MM.1S (cell line): ENCODE measurements at regions not wholly inside any gene's neighbourhood (a gene's known extent, or its start where the extent isn't known, plus 50 kb on each side); places are given as distances from the start of the nearest gene placed in this dataset.

Experiments used
- DNase-seq: peaks from one replicate; pipeline ENCODE4 v3.0.0-alpha.2; 2015
- H2AFZ ChIP-seq: fragments of 300-600 bp; sonication (generic); 2 replicates; pipeline ENCODE4 v1.6.0; 2016; ENCODE audit warnings: antibody characterized with exemption, low read length
- H3F3A ChIP-seq: fragments of 300-600 bp; sonication (generic); 2 replicates; pipeline ENCODE4 v1.6.1; 2016; ENCODE audit warnings: mild to moderate bottlenecking, antibody characterized with exemption, low read length, moderate library complexity, mixed read lengths; ENCODE audit not compliant: insufficient read depth
- H3K27ac ChIP-seq: fragments of 300-600 bp; sonication (generic); 2 replicates; pipeline ENCODE4 v1.5.1; 2016; ENCODE audit warnings: mild to moderate bottlenecking, low read length
- H3K27me3 ChIP-seq: fragments of 300-600 bp; sonication (generic); replicated peaks from 2 replicates; pipeline ENCODE4 v1.6.0; 2016; ENCODE audit warnings: low read length; ENCODE audit not compliant: insufficient read depth
- H3K36me3 ChIP-seq: fragments of 300-600 bp; sonication (generic); replicated peaks from 2 replicates; pipeline ENCODE4 v1.6.1; 2016; ENCODE audit warnings: mild to moderate bottlenecking, low read length, mixed read lengths; ENCODE audit not compliant: insufficient read depth
- H3K4me1 ChIP-seq: fragments of 300-600 bp; sonication (generic); 2 replicates; pipeline ENCODE4 v1.6.1; 2016; ENCODE audit warnings: low read length, mixed read lengths
- H3K4me2 ChIP-seq: fragments of 300-600 bp; sonication (generic); 2 replicates; pipeline ENCODE4 v1.6.0; 2016; ENCODE audit warnings: low read depth, low read length
- H3K4me3 ChIP-seq: fragments of 300-600 bp; sonication (generic); 2 replicates; pipeline ENCODE4 v1.5.1; 2016; ENCODE audit warnings: low read length, mixed read lengths
- H3K79me2 ChIP-seq: fragments of 300-600 bp; sonication (generic); 2 replicates; pipeline ENCODE4 v1.6.1; 2016; ENCODE audit warnings: mixed run types, low read length, mixed read lengths
- H3K9ac ChIP-seq: fragments of 300-600 bp; sonication (generic); 2 replicates; pipeline ENCODE4 v1.6.1; 2016; ENCODE audit warnings: low read length, mixed read lengths
- H3K9me2 ChIP-seq: fragments of 300-600 bp; sonication (generic); replicated peaks from 2 replicates; pipeline ENCODE4 v1.6.1; 2016; ENCODE audit warnings: mild to moderate bottlenecking, low read length, mixed read lengths; ENCODE audit not compliant: insufficient read depth
- H3K9me3 ChIP-seq: fragments of 300-600 bp; sonication (generic); replicated peaks from 2 replicates; pipeline ENCODE4 v1.6.1; 2016; ENCODE audit warnings: mild to moderate bottlenecking, low read length, mixed read lengths; ENCODE audit not compliant: insufficient read depth
- H4K20me1 ChIP-seq: fragments of 300-600 bp; sonication (generic); 2 replicates; pipeline ENCODE4 v1.6.1; 2016; ENCODE audit warnings: mild to moderate bottlenecking, low read length, moderate library complexity, mixed read lengths; ENCODE audit not compliant: insufficient read depth
- CTCF ChIP-seq: fragments of 300-600 bp; sonication (generic); IDR thresholded peaks from 2 replicates; pipeline ENCODE4 v1.5.1; 2016; ENCODE audit warnings: antibody characterized with exemption, low read length, mixed read lengths
- EZH2 ChIP-seq: fragments of 300-600 bp; sonication (generic); optimal IDR thresholded peaks from 2 replicates; pipeline ENCODE3; 2017; ENCODE audit warnings: low read depth, mild to moderate bottlenecking, antibody characterized with exemption, low read length, mixed read lengths
- EZH2phosphoT487 ChIP-seq: fragments of 300-600 bp; sonication (generic); IDR thresholded peaks from 2 replicates; pipeline ENCODE4 v1.6.1; 2018; ENCODE audit warnings: antibody characterized with exemption, low read length

- H3K27me3 ChIP-seq = no peaks in the 10 kb centered on the region
- H3K79me2 ChIP-seq = no peaks in the 10 kb centered on the region
- no peak overlapping the region for H3K9ac ChIP-seq
- H3K9me3 ChIP-seq = no peaks in the 10 kb centered on the region
- H3K9me2 ChIP-seq = no peaks in the 10 kb centered on the region
- H3K4me2 ChIP-seq = no peak overlapping the region
- H4K20me1 ChIP-seq = no peaks in the 10 kb centered on the region
- H3F3A ChIP-seq = no peaks in the 10 kb centered on the region
- H2AFZ ChIP-seq = no peak overlapping the region
- no peaks in the 10 kb centered on the region; the same call in 1 of the 2 replicates for H3K36me3 ChIP-seq
- DNase-seq = no peak
- TF ChIP-seq EZH2phosphoT487 (no peak), EZH2 (no peak), CTCF (no peak)
- no peaks in the 10 kb centered on the region for H3K4me1 ChIP-seq
- no peak overlapping the region for H3K4me3 ChIP-seq
- H3K27ac ChIP-seq = no peak overlapping the region
Observed at GRCh38 chr3:22326305-22326704, 575.3 kb upstream of the ZNF385D start.

DNA sequence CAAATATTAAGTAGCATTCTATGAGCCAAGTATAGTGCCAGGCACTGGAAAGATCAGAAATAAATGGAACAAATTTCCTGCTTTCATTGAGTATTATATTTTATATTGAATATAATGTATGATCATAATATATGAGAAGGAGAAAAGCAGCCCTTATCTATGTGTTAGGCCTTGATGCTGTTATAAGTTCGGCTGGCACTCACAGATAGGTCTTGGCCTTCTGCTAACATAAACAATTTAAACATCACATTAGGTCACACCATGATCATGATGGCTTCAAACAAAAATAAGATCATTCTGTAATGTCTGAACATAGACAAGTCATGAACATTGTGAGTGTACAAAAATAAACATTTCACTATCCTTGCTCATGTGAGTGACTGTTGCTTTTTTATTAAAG is 584.0 kb upstream of the ZNF385D start:
- H3K27ac ChIP-seq = no peak overlapping the region
- no peak overlapping the region for H3K4me2 ChIP-seq
- no peak for TF ChIP-seq EZH2
- TF ChIP-seq CTCF = no peak
- TF ChIP-seq EZH2phosphoT487 = no peak
- H3K9me2 ChIP-seq = no peaks in the 10 kb centered on the region
- DNase-seq = no peak
- no peak overlapping the region for H3K9ac ChIP-seq
- no peak overlapping the region for H3K4me3 ChIP-seq
- H3K36me3 ChIP-seq = no peaks in the 10 kb centered on the region
- H3K27me3 ChIP-seq = no peaks in the 10 kb centered on the region
- no peaks in the 10 kb centered on the region for H3F3A ChIP-seq
- H3K4me1 ChIP-seq = no peaks in the 10 kb centered on the region
- no peaks in the 10 kb centered on the region for H4K20me1 ChIP-seq
- H2AFZ ChIP-seq = no peak overlapping the region
- H3K9me3 ChIP-seq = no peaks in the 10 kb centered on the region
- H3K79me2 ChIP-seq = no peaks in the 10 kb centered on the region

- no peak overlapping the region for H3K4me3 ChIP-seq
- H3K9me2 ChIP-seq = no peaks in the 10 kb centered on the region
- H3K36me3 ChIP-seq = no peaks in the 10 kb centered on the region
- H4K20me1 ChIP-seq = no peaks in the 10 kb centered on the region
- no peaks in the 10 kb centered on the region for H3K79me2 ChIP-seq
- no peaks in the 10 kb centered on the region for H3K4me1 ChIP-seq
- no peak for DNase-seq
- H2AFZ ChIP-seq = no peak overlapping the region
- H3K9ac ChIP-seq = no peak overlapping the region
- H3K27me3 ChIP-seq = no peaks in the 10 kb centered on the region
- H3K27ac ChIP-seq = no peak overlapping the region
- no peak for TF ChIP-seq EZH2phosphoT487
- TF ChIP-seq EZH2 = no peak
- no peak for TF ChIP-seq CTCF
- H3K9me3 ChIP-seq = no peaks in the 10 kb centered on the region
- H3K4me2 ChIP-seq = no peak overlapping the region
- H3F3A ChIP-seq = no peaks in the 10 kb centered on the region
Observed at GRCh38 chr3:22349215-22349851, 598.3 kb upstream of the ZNF385D start.
